ENCODE measurements at regions not wholly inside any gene's neighbourhood (a gene's known extent, or its start where the extent isn't known, plus 50 kb on each side); places are given as distances from the start of the nearest gene placed in this dataset.
"Not testable (repeated sequence)": the region's sequence is repeated elsewhere in the genome, so short reads cannot be mapped to it uniquely, and the experiment has no call there.

DNA sequence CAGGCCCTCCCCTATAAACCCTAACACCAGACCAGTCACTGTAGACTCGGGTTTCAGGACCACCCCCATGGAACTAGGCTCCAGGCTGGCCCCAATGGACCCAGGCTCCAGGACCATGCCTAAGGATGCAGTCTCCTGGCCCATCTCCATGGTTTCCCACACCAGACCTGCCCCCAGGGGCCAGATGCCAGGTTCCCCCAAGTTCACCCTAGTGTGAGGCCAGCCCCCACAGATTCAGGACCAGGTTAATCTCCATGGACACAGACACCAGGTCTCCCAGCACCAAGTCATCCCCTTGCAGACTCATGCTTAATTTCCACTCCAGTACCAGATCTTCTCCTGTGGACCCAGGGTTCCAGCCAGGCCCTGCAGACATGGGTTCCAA, 103.8 kb upstream of the LANCL2 start:
- TF ChIP-seq POLR2AphosphoS5 (IDR thresholded peaks at IDR 0.05) (no peak), POLR2A (IDR thresholded peaks at IDR 0.05) (no peak)
- TF ChIP-seq, protein P1, sequence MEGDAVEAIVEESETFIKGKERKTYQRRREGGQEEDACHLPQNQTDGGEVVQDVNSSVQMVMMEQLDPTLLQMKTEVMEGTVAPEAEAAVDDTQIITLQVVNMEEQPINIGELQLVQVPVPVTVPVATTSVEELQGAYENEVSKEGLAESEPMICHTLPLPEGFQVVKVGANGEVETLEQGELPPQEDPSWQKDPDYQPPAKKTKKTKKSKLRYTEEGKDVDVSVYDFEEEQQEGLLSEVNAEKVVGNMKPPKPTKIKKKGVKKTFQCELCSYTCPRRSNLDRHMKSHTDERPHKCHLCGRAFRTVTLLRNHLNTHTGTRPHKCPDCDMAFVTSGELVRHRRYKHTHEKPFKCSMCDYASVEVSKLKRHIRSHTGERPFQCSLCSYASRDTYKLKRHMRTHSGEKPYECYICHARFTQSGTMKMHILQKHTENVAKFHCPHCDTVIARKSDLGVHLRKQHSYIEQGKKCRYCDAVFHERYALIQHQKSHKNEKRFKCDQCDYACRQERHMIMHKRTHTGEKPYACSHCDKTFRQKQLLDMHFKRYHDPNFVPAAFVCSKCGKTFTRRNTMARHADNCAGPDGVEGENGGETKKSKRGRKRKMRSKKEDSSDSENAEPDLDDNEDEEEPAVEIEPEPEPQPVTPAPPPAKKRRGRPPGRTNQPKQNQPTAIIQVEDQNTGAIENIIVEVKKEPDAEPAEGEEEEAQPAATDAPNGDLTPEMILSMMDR (IDR thresholded peaks at IDR 0.05 in 8 of 11, conservative IDR thresholded peaks at IDR 0.05 in 3 of 11) = no peak
- H3K4me3 ChIP-seq = no peak overlapping the region
- intact Hi-C loops (cut with DNase I; ENCODE audit: low total_unique reads) = no loop called here
- no peak for DNase-seq
- no peaks in the 10 kb centered on the region for H3K4me1 ChIP-seq
- WGBS, 5 donors = 55 to 100% (median 71%) methylated on average over 1 of the region's 1 CpG
- no peaks in the 10 kb centered on the region for H3K9me3 ChIP-seq
- no peaks in the 10 kb centered on the region for H3K36me3 ChIP-seq
- peaks cover 0 to 31% (median 2%) of the 10 kb centered on the region in 7 donors for H3K27me3 ChIP-seq (replicated peaks in 1 of 7)
- no peak overlapping the region for H3K27ac ChIP-seq

DNA sequence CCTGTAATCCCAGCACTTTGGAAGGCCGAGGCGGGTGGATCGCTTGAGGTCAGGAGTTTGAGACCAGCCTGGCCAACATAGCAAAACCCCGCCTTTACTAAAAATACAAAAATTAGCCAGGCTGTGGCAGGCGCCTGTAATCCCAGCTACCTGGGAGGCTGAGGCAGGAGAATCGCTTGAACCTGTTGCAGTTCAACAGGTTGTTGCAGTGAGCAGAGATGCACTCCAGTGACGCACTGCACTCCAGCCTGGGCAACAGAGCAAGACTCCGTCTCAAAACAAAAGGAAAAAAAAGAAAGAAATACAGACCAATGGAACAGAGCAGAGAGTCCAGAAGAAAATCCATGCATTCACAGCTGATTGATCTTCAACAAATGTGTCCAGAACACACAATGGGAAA, 99.8 kb upstream of the LANCL2 start:
- not testable (repeated sequence) for H3K27me3 ChIP-seq (replicated peaks in 1 of 7)
- WGBS, 5 donors = 89 to 93% (median 93%) methylated on average over 8 of the region's 8 CpGs

DNA sequence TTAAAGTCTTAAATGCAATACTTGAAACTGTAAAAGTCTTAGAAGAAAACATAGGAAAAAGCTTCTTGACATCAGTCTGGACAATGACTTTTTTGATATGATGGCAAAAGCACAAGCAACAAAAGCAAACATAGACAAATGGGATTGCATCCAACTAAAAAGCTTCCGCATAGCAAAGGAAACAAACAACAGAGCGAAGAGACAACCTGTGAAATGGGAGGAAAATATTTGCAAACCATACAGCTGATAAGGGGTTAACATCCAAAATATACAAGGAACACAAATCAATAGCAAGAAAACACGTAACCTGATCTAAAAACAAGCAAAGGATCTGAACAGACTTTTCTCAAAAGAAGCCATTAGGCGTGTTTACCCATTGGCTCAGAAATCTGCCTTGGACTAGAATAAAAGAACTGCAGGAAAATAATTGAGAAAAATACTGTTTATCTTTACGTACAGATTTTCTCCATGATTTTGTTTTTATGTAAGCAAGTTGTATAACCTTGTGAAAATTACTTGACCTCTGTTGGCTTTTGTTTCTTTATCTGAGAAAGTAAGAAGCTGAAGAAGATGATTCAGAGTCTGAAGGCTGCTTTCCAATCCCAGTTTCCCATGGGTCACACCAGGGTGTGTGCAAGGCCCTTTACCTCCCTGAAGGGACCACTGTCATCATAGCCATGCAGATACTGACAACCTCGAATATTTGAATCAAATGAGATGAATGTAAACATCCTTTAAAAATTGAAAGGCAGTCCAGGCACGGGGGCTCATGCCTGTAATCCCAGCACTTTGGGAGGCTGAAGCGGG, 99.1 kb upstream of the LANCL2 start:
- Histone ChIP-seq H3K9me3 (no peaks in the 10 kb centered on the region), H3K27me3 (replicated peaks in 1 of 7) (peaks cover 0 to under 1% (median 0%) of the 10 kb centered on the region in 7 donors), H3K4me3 (no peak overlapping the region), H3K4me1 (no peaks in the 10 kb centered on the region), H3K27ac (no peak overlapping the region), H3K36me3 (no peaks in the 10 kb centered on the region)
- no peak for TF ChIP-seq POLR2AphosphoS5 (IDR thresholded peaks at IDR 0.05)
- TF ChIP-seq, protein P1 (IDR thresholded peaks at IDR 0.05 in 8 of 11, conservative IDR thresholded peaks at IDR 0.05 in 3 of 11) = no peak
- no peak for TF ChIP-seq POLR2A (IDR thresholded peaks at IDR 0.05)
- WGBS, 5 donors = 80 to 88% (median 87%) methylated on average over 8 of the region's 8 CpGs
- DNase-seq = no peak
- intact Hi-C loops (cut with DNase I; ENCODE audit: low total_unique reads) = no loop called here

More for the DNA sequence above, 99.8 kb upstream of the LANCL2 start:
- H3K4me3 ChIP-seq; H3K36me3 ChIP-seq; DNase-seq; intact Hi-C loops (cut with DNase I; ENCODE audit: low total_unique reads); H3K9me3 ChIP-seq; H3K4me1 ChIP-seq; H3K27ac ChIP-seq: not testable (repeated sequence)

DNA sequence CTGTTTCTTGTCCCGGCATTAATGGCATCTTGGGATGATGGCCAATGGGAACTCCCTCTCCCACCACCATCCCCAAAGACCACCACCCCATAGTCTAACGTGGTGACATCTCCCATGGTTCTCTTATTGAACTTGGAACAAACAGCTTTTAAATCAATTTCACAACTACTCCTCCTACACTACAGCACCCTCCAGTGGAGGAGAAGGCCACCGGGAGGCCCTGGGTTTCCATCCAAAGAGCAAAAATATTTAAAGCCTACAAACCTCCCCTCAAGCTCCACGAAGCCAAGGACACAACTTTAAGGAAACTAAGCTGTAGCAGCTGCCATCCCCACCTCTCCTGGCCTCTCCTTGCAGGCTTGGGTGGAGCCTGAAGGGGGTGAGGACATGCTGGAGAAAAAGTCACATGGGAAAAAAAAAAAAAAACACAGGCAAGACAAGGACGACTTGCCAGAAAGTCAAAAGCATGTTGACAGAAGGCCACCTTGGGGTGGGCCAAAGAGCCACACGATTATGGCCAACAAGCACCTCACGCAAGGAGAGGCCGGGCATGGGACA, 94.0 kb upstream of the LANCL2 start:
- intact Hi-C loops (cut with DNase I; ENCODE audit: low total_unique reads) = no loop called here
- Histone ChIP-seq H3K27ac (no peak overlapping the region), H3K9me3 (no peaks in the 10 kb centered on the region), H3K36me3 (no peaks in the 10 kb centered on the region), H3K4me3 (no peak overlapping the region), H3K27me3 (replicated peaks in 1 of 7) (peaks cover 0 to 16% (median 0%) of the 10 kb centered on the region in 7 donors), H3K4me1 (no peaks in the 10 kb centered on the region)
- no peak for DNase-seq
- TF ChIP-seq, protein P1 (IDR thresholded peaks at IDR 0.05 in 8 of 11, conservative IDR thresholded peaks at IDR 0.05 in 3 of 11) = no peak
- 71 to 79% (median 74%) methylated on average over 8 of the region's 8 CpGs for WGBS, 5 donors

Data from spleen (tissue), 11 donors.